ENCODE measurements at regions not wholly inside any gene's neighbourhood (a gene's known extent, or its start where the extent isn't known, plus 50 kb on each side); places are given as distances from the start of the nearest gene placed in this dataset.

GRCh38 chr20:22507240-22507961 lies 77.0 kb downstream of the FOXA2 start:
- TF ChIP-seq RNF2 (IDR thresholded peaks at IDR 0.05) = no peak
- TF ChIP-seq, protein P1, sequence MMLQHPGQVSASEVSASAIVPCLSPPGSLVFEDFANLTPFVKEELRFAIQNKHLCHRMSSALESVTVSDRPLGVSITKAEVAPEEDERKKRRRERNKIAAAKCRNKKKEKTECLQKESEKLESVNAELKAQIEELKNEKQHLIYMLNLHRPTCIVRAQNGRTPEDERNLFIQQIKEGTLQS (IDR thresholded peaks at IDR 0.05) = no peak
- TF ChIP-seq, protein P1 (CRISPR knock-in tag; conservative IDR thresholded peaks at IDR 0.05) = no peak
- no peak for TF ChIP-seq GABPA (tag; conservative IDR thresholded peaks at IDR 0.05; ENCODE audit: low read depth)
- no peak for TF ChIP-seq FOXA3 (CRISPR knock-in tag; conservative IDR thresholded peaks at IDR 0.05 in 1 of 2, IDR thresholded peaks at IDR 0.05 in 1 of 2)
- no peak for TF ChIP-seq SMARCC2 (IDR thresholded peaks at IDR 0.05; ENCODE audit: low read depth)
- no peak for TF ChIP-seq RAD21 (CRISPR knock-in tag; conservative IDR thresholded peaks at IDR 0.05 in 1 of 2, IDR thresholded peaks at IDR 0.05 in 1 of 2)
- TF ChIP-seq TCF7 (IDR thresholded peaks at IDR 0.05; ENCODE audit: borderline replicate concordance) = no peak

All from K562 (cell line).